GM19240 (cell line): ENCODE measurements at regions not wholly inside any gene's neighbourhood (a gene's known extent, or its start where the extent isn't known, plus 50 kb on each side); places are given as distances from the start of the nearest gene placed in this dataset.
"Not testable (repeated sequence)": the region's sequence is repeated elsewhere in the genome, so short reads cannot be mapped to it uniquely, and the experiment has no call there.

ENCODE experiments used
- DNase-seq: peaks from one replicate; pipeline ENCODE4 v3.0.0; 2011; ENCODE audit warnings: low spot score; ENCODE audit not compliant: insufficient read length

DNA sequence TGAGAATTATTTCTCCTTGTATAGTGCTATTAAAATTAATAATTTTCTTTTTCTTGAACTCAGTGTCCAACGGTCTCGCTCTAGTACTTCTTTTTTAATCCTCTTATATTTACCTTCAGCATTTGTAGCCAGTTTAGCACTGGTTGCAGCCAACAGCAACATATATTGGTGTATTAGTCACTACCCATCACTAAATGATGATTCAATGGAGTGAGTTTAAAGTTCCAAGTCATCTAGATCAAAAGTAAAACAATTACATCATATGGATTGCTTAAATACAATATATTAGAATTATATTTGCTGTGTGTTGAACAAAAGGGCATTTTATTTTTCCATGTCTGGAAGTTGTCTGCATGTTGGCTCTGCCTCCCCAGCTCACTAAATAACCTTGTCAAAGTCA is 591.8 kb downstream of the ADGRL2 start:
- DNase-seq = no peak

- DNase-seq = no peak
These were observed 591.0 kb downstream of the ADGRL2 start for GRCh38 chr1:82391712-82392111.

DNA sequence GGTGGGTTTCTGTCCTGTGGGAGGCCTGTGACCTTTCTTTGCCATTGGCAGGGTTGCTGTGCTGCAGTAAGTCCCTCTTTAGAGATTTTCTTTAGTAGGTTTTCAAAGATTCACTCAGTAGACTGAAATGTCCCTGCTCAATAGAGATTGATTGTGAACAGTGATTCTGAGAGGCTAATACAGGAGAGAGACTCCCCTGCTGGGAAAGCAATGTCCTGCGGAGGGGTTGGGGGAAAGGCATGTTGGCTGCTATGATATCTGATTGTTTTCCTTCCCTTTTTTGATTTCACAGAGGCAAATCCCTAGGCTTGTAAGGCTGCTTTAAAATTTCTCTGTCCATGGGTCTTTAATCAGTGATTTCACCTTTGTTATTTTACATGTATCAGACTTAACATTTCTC is 589.9 kb downstream of the ADGRL2 start:
- DNase-seq = no peak

DNA sequence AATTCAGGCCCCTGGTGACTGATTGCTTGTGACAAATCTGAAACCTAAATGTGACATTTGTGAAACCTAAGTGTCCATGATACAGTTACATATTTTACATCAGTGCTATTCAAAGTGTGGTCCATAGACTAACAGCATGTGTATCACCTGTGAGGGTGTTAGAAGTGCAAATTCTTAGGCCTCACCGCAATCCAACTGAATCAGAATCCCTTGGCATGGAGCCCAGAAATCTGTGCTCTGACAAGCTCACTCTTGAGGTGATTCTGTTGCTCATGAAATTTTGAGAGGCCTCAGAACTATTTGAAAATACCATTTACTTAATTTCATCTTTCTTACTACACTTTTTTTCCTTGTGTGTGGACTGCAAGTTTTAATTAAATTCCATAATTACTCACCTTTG is 587.9 kb downstream of the ADGRL2 start:
- DNase-seq = no peak

DNA sequence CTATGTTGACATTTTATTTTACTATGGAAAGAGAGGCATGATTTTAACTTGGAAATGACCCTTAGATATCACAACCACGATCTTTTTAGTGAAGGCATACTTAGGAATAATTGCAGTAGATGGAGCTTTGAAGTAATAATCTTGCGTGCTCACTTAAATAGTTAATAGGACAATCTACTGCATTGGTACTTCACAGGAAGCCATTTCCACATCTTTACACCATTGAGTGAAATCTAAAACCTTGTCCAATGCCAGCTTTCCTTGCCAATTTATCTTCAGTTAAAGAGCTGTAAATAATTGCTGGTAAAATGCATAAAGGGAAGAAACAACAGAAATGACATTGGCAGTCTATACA is 586.3 kb downstream of the ADGRL2 start:
- DNase-seq = no peak

DNA sequence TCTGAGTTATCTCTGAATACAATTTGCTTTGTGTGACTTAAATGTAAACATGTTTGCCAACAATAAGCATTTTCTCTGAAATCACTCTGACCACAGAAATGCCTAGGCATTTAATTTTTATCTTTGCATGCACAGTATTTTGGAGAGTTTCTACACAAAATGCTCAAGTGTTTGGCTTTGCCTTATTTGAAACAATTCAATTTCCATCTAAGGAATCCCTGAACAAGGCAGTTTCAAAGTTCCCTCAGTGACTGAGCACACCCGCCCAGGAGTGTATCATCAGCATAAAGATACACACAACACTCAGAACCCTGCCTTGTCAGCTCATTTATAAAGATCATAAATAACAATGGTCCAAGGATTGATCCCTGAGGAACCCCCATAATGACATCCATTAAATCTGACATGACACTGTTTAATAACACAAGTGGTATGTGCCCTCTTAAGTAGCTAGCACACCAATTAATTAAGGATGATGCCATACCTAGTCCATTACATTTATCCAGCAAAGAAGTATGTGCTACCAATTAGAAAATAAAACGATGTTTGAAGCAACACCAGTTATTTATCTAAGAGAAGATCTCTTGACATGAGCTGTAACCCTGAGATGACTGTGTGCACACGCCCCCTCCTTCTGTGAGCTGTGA is 585.8 kb downstream of the ADGRL2 start:
- no peak for DNase-seq

- DNase-seq = no peak
These were observed 584.0 kb downstream of the ADGRL2 start for GRCh38 chr1:82384776-82385175.

GRCh38 chr1:82377201-82377884 is 576.6 kb downstream of the ADGRL2 start:
- no peak for DNase-seq

- DNase-seq = no peak
These were observed 573.0 kb downstream of the ADGRL2 start for GRCh38 chr1:82373710-82374109.

GRCh38 chr1:82371844-82372498 is 571.2 kb downstream of the ADGRL2 start:
- DNase-seq = no peak

- DNase-seq = no peak
These were observed 566.7 kb downstream of the ADGRL2 start for GRCh38 chr1:82367456-82367855.

- DNase-seq = no peak
These were observed 566.0 kb downstream of the ADGRL2 start for GRCh38 chr1:82366689-82367088.

DNA sequence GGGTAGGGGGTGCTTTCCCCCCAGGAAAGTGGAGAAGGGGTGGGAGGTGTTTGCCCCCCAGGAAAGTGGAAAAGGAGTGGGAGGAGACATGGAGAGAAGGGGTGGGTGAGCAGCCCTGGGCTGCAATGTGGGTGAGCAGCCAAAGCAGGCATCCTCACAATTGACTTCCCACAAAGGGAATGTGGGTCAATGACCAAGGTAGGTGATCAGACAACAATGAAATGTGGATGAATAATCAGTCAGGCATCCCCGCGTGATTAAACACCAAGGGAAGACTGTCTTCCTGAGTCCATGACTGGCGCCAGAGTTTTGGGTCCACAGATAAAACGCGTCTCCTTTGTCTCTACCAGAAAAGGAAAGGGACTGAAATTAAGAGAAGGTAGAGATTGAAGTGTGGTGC is 558.8 kb downstream of the ADGRL2 start:
- not testable (repeated sequence) for DNase-seq

DNA sequence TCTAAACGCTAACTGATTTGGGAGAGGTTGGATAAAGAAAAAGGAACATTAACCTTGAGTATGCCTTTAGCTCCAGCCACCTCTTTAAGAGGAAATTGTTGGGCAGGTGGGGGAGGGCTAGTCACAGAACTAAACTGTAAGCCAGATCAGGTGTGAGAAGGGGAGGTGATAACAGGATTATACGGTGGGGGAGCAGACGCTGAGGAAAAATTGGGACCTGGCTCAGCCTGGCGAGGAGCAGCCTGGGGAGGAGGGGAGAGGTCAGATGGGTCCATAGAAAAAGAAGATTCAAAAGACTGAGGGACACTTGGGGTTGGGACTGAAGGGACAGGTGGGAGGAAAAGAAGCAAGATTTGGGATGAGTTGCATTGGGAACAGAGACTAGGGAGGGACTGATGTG is 558.0 kb downstream of the ADGRL2 start:
- not testable (repeated sequence) for DNase-seq

GRCh38 chr1:82354546-82354945 is 553.8 kb downstream of the ADGRL2 start:
- DNase-seq = not testable (repeated sequence)

GRCh38 chr1:82348487-82348886 is 547.8 kb downstream of the ADGRL2 start:
- DNase-seq = no peak

DNA sequence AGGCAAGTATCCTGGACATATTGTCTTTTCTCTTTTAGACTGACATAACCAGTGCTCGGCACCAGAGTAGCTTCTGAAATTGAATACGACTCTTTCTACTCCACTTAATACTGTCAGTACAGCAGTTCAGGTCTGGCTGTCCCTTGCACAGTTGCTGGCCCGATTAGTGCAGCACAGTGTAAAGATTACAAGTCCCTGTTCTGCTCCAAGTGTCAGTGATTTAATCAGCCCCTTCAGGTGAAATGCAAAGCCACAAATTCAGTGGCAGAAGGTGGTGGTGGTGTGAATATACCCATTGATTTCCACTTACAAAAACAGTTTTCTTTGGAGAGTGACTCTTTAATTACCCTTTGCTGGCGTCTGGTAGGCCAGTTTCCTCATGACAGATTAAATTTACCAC is 545.4 kb downstream of the ADGRL2 start:
- DNase-seq = no peak

DNA sequence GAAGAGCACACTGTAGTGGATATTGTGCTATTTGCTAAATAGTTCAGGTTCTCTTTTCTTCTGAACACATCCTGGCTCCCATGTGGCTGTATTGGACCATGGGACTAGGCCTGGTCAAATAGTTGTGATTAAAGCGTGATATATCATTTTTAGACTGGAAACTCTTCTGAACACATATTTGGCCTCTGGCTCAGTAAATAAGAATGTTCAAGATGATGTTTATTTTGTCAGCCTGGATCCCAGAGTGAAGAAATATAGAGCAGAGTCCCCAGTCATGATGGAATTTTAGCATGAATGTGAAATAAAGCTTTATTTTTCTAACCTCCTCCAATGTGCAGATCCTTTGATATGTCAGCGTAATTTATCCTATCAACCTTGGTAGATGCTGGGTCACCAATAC is 542.6 kb downstream of the ADGRL2 start:
- DNase-seq = no peak

DNA sequence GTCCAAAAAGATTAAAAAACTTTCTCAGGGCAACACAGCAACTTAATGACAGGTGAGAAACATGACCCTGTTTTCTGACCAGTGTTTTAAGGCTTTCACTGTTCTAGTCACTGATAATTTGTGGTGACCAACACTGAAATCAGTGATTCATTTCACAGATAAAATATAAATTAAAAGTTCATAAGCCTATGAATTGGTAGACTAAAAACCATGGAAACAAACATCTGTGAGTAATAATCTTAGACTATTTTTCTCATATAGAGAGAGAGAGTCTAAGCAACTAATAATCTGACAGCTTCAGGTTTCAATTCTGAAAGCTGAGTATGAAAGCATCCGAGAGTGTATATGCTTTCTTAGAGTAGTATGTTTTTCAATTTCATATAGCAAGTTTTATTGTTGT is 536.9 kb downstream of the ADGRL2 start:
- no peak for DNase-seq

DNA sequence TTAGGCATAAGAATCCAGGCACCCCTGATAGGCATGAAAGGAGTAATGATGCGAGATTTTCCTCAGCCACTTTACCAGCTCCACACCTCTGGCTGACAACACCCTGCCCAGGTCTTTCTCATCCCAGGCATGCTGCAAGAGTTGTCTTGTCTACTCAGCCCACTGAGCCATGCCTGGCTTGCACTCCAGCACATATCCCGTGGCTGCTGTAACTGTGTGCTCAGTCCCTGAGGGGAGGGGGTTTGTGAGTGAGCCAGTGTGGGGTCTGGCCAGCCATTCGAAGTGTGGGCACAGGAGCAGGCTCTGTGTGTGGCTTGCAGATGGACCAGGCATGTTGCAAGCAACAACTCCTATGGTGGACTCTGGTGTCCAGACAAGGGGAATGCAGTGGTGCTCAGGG is 529.6 kb downstream of the ADGRL2 start:
- no peak for DNase-seq

GRCh38 chr1:82329226-82329625 is 528.5 kb downstream of the ADGRL2 start:
- DNase-seq = no peak

- DNase-seq = no peak
These were observed 522.6 kb downstream of the ADGRL2 start for GRCh38 chr1:82323144-82323841.
